Spleen (tissue), 11 donors: ENCODE measurements at regions not wholly inside any gene's neighbourhood (a gene's known extent, or its start where the extent isn't known, plus 50 kb on each side); places are given as distances from the start of the nearest gene placed in this dataset.

Source experiments
- DNase-seq: peaks from one replicate; pipeline ENCODE4 v3.0.0-alpha.2; 2020
- H3K27ac ChIP-seq, 8 donors: fragments of 200-600 bp; sonication (generic) in 7 of 8; 1 replicate in 4 of 8; 2 replicates in 4 of 8; pipeline versions ENCODE4 v1.5.0 to v1.8.0; 2016 to 2021; ENCODE audit warnings: inconsistent platforms in 4 of 8, mild to moderate bottlenecking in 4 of 8, moderate library complexity in 1 of 8
- H3K27me3 ChIP-seq, 7 donors: fragments of 200-600 bp; sonication (generic) in 6 of 7; replicated peaks in 1 of 7; 1 replicate in 4 of 7; 2 replicates in 3 of 7; pipeline versions ENCODE4 v1.5.0 to v1.8.0; 2016 to 2021; ENCODE audit warnings: inconsistent platforms in 3 of 7, mild to moderate bottlenecking in 1 of 7
- H3K36me3 ChIP-seq, 6 donors: fragments of 200-600 bp; sonication (generic) in 5 of 6; 1 replicate in 4 of 6; 2 replicates in 2 of 6; pipeline versions ENCODE4 v1.5.0 to v1.8.0; 2016 to 2021; ENCODE audit warnings: inconsistent platforms in 2 of 6
- H3K4me1 ChIP-seq, 6 donors: fragments of 200-600 bp; sonication (generic) in 5 of 6; 1 replicate in 3 of 6; 2 replicates in 3 of 6; pipeline versions ENCODE4 v1.5.0 to v1.8.0; 2016 to 2021; ENCODE audit warnings: inconsistent platforms in 3 of 6
- H3K4me3 ChIP-seq, 8 donors: fragments of 200-600 bp; sonication (generic) in 7 of 8; 1 replicate in 4 of 8; 2 replicates in 4 of 8; pipeline versions ENCODE4 v1.5.0 to v1.8.0; 2016 to 2021; ENCODE audit warnings: inconsistent platforms in 4 of 8, mild to moderate bottlenecking in 4 of 8, moderate library complexity in 2 of 8
- H3K9me3 ChIP-seq, 8 donors: fragments of 200-600 bp; sonication (generic) in 7 of 8; 1 replicate in 4 of 8; 2 replicates in 4 of 8; pipeline versions ENCODE4 v1.5.0 to v1.8.0; 2016 to 2021; ENCODE audit warnings: inconsistent platforms in 4 of 8
- POLR2A ChIP-seq, 3 donors: fragments of 450-650 bp; IDR thresholded peaks; one replicate each; pipeline ENCODE4 v1.5.1; 2017; ENCODE audit warnings: antibody characterized with exemption in 3 of 3, mild to moderate bottlenecking in 1 of 3
- POLR2AphosphoS5 ChIP-seq, 3 donors: sonication (generic); formaldehyde crosslinking; IDR thresholded peaks; one replicate each; pipeline ENCODE4 v1.5.1; 2017; ENCODE audit warnings: antibody characterized with exemption in 3 of 3
- WGBS, 5 donors: extraction: QIAGEN DNeasy Blood & Tissue Kit in 3 of 5; methylation state at CpG; one replicate each; pipeline versions ENCODE4 v1.1.5 to v1.1.7; 2013 to 2018; 5-methylcytosine and 5-hydroxymethylcytosine counted together
- intact Hi-C: fragments of 100-400 bp; cut with DNase I; formaldehyde crosslinking; loops from one replicate; pipeline ENCODE4 v1.15.0; 2023; ENCODE audit warnings: low total_unique reads
- TF ChIP-seq, protein P1 (sequence below), 11 experiments: fragments of 200-600 bp in 7 of 11; fragments of 450-650 bp in 4 of 11; sonication (generic) in 4 of 11; IDR thresholded peaks in 8 of 11; conservative IDR thresholded peaks in 3 of 11; 1 replicate in 7 of 11; 2 replicates in 4 of 11; pipeline versions ENCODE4 v1.4.0 to v1.8.0; 2016 to 2021; ENCODE audit warnings: antibody characterized with exemption in 11 of 11, inconsistent platforms in 4 of 11, mild to moderate bottlenecking in 1 of 11
- donor health status: healthy with polysubstance abuse.
- donor health status: DM: no; HTN: no; CAD: no; lungs with moderate emphysema.
- donor health status: DM: no; HTN: no; CAD: no.
- donor health status: Bipolar disorder and iron deficiency.
- donor health status: healthy.
- donor health status: DM: no; HTN: no; CAD: no.
- donor health status: DM: yes; HTN: yes; CAD: no.

- Histone ChIP-seq H3K36me3 (peaks cover 0 to 20% (median 0%) of the 10 kb centered on the region in 6 donors), H3K27ac (no peak overlapping the region), H3K4me3 (no peak overlapping the region), H3K4me1 (peaks cover 3 to 23% (median 6%) of the 10 kb centered on the region in 6 donors), H3K9me3 (peaks cover 0 to 4% (median 0%) of the 10 kb centered on the region in 8 donors), H3K27me3 (no peaks in the 10 kb centered on the region)
- DNase-seq: no peak
- WGBS, 5 donors: 89 to 98% (median 95%) methylated on average over 5 of the region's 5 CpGs
- TF ChIP-seq POLR2A (IDR thresholded peaks at IDR 0.05): no peak
- no peak for TF ChIP-seq POLR2AphosphoS5 (IDR thresholded peaks at IDR 0.05)
- TF ChIP-seq, protein P1, sequence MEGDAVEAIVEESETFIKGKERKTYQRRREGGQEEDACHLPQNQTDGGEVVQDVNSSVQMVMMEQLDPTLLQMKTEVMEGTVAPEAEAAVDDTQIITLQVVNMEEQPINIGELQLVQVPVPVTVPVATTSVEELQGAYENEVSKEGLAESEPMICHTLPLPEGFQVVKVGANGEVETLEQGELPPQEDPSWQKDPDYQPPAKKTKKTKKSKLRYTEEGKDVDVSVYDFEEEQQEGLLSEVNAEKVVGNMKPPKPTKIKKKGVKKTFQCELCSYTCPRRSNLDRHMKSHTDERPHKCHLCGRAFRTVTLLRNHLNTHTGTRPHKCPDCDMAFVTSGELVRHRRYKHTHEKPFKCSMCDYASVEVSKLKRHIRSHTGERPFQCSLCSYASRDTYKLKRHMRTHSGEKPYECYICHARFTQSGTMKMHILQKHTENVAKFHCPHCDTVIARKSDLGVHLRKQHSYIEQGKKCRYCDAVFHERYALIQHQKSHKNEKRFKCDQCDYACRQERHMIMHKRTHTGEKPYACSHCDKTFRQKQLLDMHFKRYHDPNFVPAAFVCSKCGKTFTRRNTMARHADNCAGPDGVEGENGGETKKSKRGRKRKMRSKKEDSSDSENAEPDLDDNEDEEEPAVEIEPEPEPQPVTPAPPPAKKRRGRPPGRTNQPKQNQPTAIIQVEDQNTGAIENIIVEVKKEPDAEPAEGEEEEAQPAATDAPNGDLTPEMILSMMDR (IDR thresholded peaks at IDR 0.05 in 8 of 11, conservative IDR thresholded peaks at IDR 0.05 in 3 of 11): no peak
- intact Hi-C loops: no loop called here
Observed at GRCh38 chr14:89516173-89516572, 99.1 kb upstream of the FOXN3 start.

GRCh38 chr14:89514601-89515000 lies 97.6 kb upstream of the FOXN3 start:
- peaks cover 0 to 20% (median 0%) of the 10 kb centered on the region in 6 donors for H3K36me3 ChIP-seq
- TF ChIP-seq, protein P1 (IDR thresholded peaks at IDR 0.05 in 8 of 11, conservative IDR thresholded peaks at IDR 0.05 in 3 of 11): no peak
- TF ChIP-seq POLR2A (IDR thresholded peaks at IDR 0.05) (no peak), POLR2AphosphoS5 (IDR thresholded peaks at IDR 0.05) (no peak)
- DNase-seq: no peak
- no peak overlapping the region for H3K4me3 ChIP-seq
- no peaks in the 10 kb centered on the region for H3K27me3 ChIP-seq
- peaks cover 5 to 39% (median 17%) of the 10 kb centered on the region in 6 donors for H3K4me1 ChIP-seq
- intact Hi-C loops: no loop called here
- 88 to 92% (median 89%) methylated on average over 11 of the region's 11 CpGs for WGBS, 5 donors
- no peak overlapping the region for H3K27ac ChIP-seq
- no peaks in the 10 kb centered on the region for H3K9me3 ChIP-seq

DNA sequence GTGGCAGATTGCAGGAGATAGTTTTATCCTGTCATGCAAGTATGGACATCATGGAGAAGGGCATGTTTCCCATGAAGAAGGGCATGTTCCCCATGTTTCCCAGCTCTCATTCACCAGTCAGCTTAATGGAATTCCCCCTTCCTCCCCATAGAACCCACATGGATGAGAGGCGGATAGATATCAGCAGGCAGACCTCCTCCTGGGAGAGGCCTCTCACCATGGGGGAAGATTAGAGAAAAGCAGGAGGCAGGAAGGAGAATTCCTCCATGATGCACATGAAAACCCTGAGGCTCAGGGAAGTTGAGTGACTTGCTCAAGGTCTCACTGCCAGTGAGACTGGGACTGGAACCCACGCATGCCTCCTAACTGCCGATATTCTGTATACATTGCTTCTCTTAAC lies 92.9 kb upstream of the FOXN3 start:
- Histone ChIP-seq H3K27ac (peak overlapping the region in 6 of 8 donors; percentile 48 to 79 (median 65)), H3K9me3 (no peaks in the 10 kb centered on the region), H3K4me1 (peaks cover 5 to 55% (median 18%) of the 10 kb centered on the region in 6 donors), H3K4me3 (no peak overlapping the region), H3K27me3 (no peaks in the 10 kb centered on the region), H3K36me3 (peaks cover 0 to 6% (median 0%) of the 10 kb centered on the region in 6 donors)
- TF ChIP-seq POLR2A (IDR thresholded peaks at IDR 0.05): no peak
- intact Hi-C loops: no loop called here
- 68 to 88% (median 85%) methylated on average over 3 of the region's 3 CpGs for WGBS, 5 donors
- no peak for DNase-seq

- peaks cover 10 to 65% (median 27%) of the 10 kb centered on the region in 6 donors for H3K4me1 ChIP-seq
- 89 to 95% (median 93%) methylated on average over 3 of the region's 3 CpGs for WGBS, 5 donors
- TF ChIP-seq POLR2AphosphoS5 (IDR thresholded peaks at IDR 0.05): no peak
- TF ChIP-seq POLR2A (IDR thresholded peaks at IDR 0.05): no peak
- TF ChIP-seq, protein P1 (IDR thresholded peaks at IDR 0.05 in 8 of 11, conservative IDR thresholded peaks at IDR 0.05 in 3 of 11): no peak
- no peak overlapping the region for H3K4me3 ChIP-seq
- DNase-seq: peak; percentile 22
- H3K9me3 ChIP-seq: no peaks in the 10 kb centered on the region
- intact Hi-C loops: no loop called here
- H3K27ac ChIP-seq: peak overlapping the region in 1 of 8 donors; percentile 30
- peaks cover 0 to 6% (median 0%) of the 10 kb centered on the region in 6 donors for H3K36me3 ChIP-seq
- H3K27me3 ChIP-seq: no peaks in the 10 kb centered on the region
Observed at GRCh38 chr14:89508863-89509262, 91.8 kb upstream of the FOXN3 start.
